Peyer's patch (tissue), 4 donors: ENCODE measurements at regions not wholly inside any gene's neighbourhood (a gene's known extent, or its start where the extent isn't known, plus 50 kb on each side); places are given as distances from the start of the nearest gene placed in this dataset.

ENCODE experiments used
- CTCF ChIP-seq, 6 experiments: fragments of 450-650 bp in 4 of 6; fragments of 200-600 bp in 2 of 6; sonication (generic) in 1 of 6; IDR thresholded peaks; one replicate each; pipeline ENCODE4 v1.5.1; 2017 to 2019; ENCODE audit warnings: antibody characterized with exemption in 6 of 6, mild to moderate bottlenecking in 3 of 6, moderate library complexity in 1 of 6
- POLR2A ChIP-seq, 2 donors: fragments of 450-650 bp; IDR thresholded peaks; one replicate each; pipeline ENCODE4 v1.5.1; 2017; ENCODE audit warnings: antibody characterized with exemption in 2 of 2, mild to moderate bottlenecking in 2 of 2, moderate library complexity in 2 of 2

DNA sequence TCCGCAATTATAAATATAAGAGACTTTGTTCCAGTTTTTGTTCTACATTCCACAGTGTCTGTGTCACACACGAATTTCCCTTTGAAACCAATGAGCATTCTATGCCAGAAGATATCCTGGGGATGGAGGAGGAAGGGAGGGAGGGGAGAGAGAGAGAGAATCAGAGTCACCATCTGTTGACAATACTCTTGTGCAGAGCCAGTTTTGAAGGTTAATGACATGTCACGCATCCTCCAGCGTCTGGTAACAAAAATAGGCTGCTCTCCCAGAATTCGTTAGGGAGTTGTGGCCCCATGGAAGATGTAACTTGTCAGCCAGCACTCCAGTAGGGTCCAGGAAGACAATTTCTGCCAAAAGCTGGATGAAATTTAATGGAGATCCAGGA lies 213.5 kb upstream of the KRR1 start:
- TF ChIP-seq CTCF (IDR thresholded peaks at IDR 0.05): no peak
- no peak for TF ChIP-seq POLR2A (IDR thresholded peaks at IDR 0.05)
